ENCODE measurements at regions not wholly inside any gene's neighbourhood (a gene's known extent, or its start where the extent isn't known, plus 50 kb on each side); places are given as distances from the start of the nearest gene placed in this dataset.

- H3K4me1 ChIP-seq (ENCODE audit: control insufficient read depth in 3 of 3, insufficient read depth in 3 of 3, low read length in 3 of 3), result peaks cover 34 to 58% (median 49%) of the 10 kb centered on the region in 3 donors
- H3K4me3 ChIP-seq (ENCODE audit: low read length in 3 of 3), result no peak overlapping the region
- H3K9me3 ChIP-seq (ENCODE audit: control insufficient read depth in 3 of 3, low read length in 3 of 3), result no peaks in the 10 kb centered on the region
- no peak overlapping the region for H3K9ac ChIP-seq (ENCODE audit: low read depth in 1 of 3, low read length in 3 of 3)
- H3K36me3 ChIP-seq (ENCODE audit: control insufficient read depth in 3 of 3, insufficient read depth in 3 of 3, low read length in 3 of 3), result no peaks in the 10 kb centered on the region
- no peaks in the 10 kb centered on the region for H3K27me3 ChIP-seq (ENCODE audit: control insufficient read depth in 3 of 3, insufficient read depth in 3 of 3, low read length in 3 of 3)
- H3K27ac ChIP-seq (ENCODE audit: low read depth, low read length), result no peak overlapping the region
Measured at GRCh38 chr15:70197945-70198361, 100.2 kb upstream of the TLE3 start.

DNA sequence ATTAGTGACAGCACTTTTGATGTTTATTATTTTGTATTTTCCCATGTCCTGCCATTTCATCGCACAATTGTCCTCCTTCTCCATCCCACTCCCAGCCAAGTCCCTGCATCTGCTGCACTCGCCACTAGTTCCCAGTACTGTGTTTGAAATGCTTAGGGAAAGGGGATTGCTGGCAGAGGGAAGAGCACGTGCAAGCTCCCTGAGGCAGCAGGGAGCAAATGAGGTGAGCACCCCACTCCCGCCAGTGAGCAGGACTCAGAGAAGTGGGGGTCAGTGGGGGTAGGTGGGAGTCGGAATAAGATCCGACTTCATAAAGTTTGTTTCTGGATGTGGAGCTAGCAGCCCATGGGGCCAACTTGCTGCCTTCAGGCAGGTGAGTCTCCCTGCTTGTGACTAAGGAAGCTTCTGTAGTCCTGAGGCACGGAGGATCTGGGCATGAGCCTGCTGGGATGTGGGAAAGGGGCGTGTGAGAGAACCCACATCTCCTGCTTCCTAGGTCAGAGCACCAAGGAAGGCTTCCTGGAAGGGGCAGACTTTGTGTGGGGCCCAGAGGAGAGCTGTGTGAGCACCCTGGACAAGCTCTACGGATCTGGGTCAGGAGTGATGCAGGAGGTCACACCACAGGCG is 99.7 kb upstream of the TLE3 start:
- Histone ChIP-seq H3K27me3 (ENCODE audit: control insufficient read depth in 3 of 3, insufficient read depth in 3 of 3, low read length in 3 of 3) (no peaks in the 10 kb centered on the region), H3K9ac (ENCODE audit: low read depth in 1 of 3, low read length in 3 of 3) (peak overlapping the region in 2 of 3 donors; percentile 0 to 54), H3K4me1 (ENCODE audit: control insufficient read depth in 3 of 3, insufficient read depth in 3 of 3, low read length in 3 of 3) (peaks cover 34 to 58% (median 47%) of the 10 kb centered on the region in 3 donors), H3K9me3 (ENCODE audit: control insufficient read depth in 3 of 3, low read length in 3 of 3) (no peaks in the 10 kb centered on the region), H3K4me3 (ENCODE audit: low read length in 3 of 3) (no peak overlapping the region), H3K27ac (ENCODE audit: low read depth, low read length) (peak overlapping the region; percentile 87), H3K36me3 (ENCODE audit: control insufficient read depth in 3 of 3, insufficient read depth in 3 of 3, low read length in 3 of 3) (no peaks in the 10 kb centered on the region)

- peak overlapping the region in 2 of 3 donors; percentile 41 to 52 for H3K4me3 ChIP-seq (ENCODE audit: low read length in 3 of 3)
- H3K27ac ChIP-seq (ENCODE audit: low read depth, low read length), result peak overlapping the region; percentile 87
- H3K4me1 ChIP-seq (ENCODE audit: control insufficient read depth in 3 of 3, insufficient read depth in 3 of 3, low read length in 3 of 3), result peaks cover 34 to 58% (median 47%) of the 10 kb centered on the region in 3 donors
- H3K36me3 ChIP-seq (ENCODE audit: control insufficient read depth in 3 of 3, insufficient read depth in 3 of 3, low read length in 3 of 3), result no peaks in the 10 kb centered on the region
- peak overlapping the region; percentile 58 to 86 (median 69) for H3K9ac ChIP-seq (ENCODE audit: low read depth in 1 of 3, low read length in 3 of 3)
- no peaks in the 10 kb centered on the region for H3K9me3 ChIP-seq (ENCODE audit: control insufficient read depth in 3 of 3, low read length in 3 of 3)
- H3K27me3 ChIP-seq (ENCODE audit: control insufficient read depth in 3 of 3, insufficient read depth in 3 of 3, low read length in 3 of 3), result no peaks in the 10 kb centered on the region
Measured at GRCh38 chr15:70196372-70197316, 98.9 kb upstream of the TLE3 start.

- Histone ChIP-seq H3K9me3 (ENCODE audit: control insufficient read depth in 3 of 3, low read length in 3 of 3) (no peaks in the 10 kb centered on the region), H3K4me1 (ENCODE audit: control insufficient read depth in 3 of 3, insufficient read depth in 3 of 3, low read length in 3 of 3) (peaks cover 30 to 52% (median 41%) of the 10 kb centered on the region in 3 donors), H3K36me3 (ENCODE audit: control insufficient read depth in 3 of 3, insufficient read depth in 3 of 3, low read length in 3 of 3) (no peaks in the 10 kb centered on the region), H3K4me3 (ENCODE audit: low read length in 3 of 3) (peak overlapping the region in 1 of 3 donors; percentile 52), H3K27ac (ENCODE audit: low read depth, low read length) (peak overlapping the region; percentile 87), H3K9ac (ENCODE audit: low read depth in 1 of 3, low read length in 3 of 3) (peak overlapping the region; percentile 67 to 86 (median 79)), H3K27me3 (ENCODE audit: control insufficient read depth in 3 of 3, insufficient read depth in 3 of 3, low read length in 3 of 3) (no peaks in the 10 kb centered on the region)
Measured at GRCh38 chr15:70195587-70196305, 98.0 kb upstream of the TLE3 start.

DNA sequence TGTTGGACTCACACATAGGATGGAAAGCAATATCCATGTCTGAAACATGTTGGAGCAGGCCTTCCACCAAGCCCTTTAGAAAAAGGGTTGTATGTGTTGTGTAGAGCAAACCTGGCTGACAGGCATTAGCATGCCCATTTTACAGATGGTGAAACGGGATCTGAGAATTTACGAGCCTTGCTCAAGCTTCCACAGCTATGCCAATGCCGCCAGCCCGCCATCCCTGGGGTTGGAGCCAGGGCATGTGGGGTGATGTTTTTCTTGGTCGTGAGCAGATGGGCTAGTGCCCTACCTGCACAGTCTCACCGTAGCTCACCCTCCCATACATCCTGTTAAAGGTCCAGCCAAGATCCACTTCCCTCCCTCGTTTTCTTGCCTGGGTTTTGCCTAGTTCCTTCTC is 97.5 kb upstream of the TLE3 start:
- Histone ChIP-seq H3K9me3 (ENCODE audit: control insufficient read depth in 3 of 3, low read length in 3 of 3) (no peaks in the 10 kb centered on the region), H3K27me3 (ENCODE audit: control insufficient read depth in 3 of 3, insufficient read depth in 3 of 3, low read length in 3 of 3) (no peaks in the 10 kb centered on the region), H3K4me1 (ENCODE audit: control insufficient read depth in 3 of 3, insufficient read depth in 3 of 3, low read length in 3 of 3) (peaks cover 28 to 46% (median 36%) of the 10 kb centered on the region in 3 donors), H3K4me3 (ENCODE audit: low read length in 3 of 3) (peak overlapping the region in 1 of 3 donors; percentile 45), H3K36me3 (ENCODE audit: control insufficient read depth in 3 of 3, insufficient read depth in 3 of 3, low read length in 3 of 3) (no peaks in the 10 kb centered on the region), H3K27ac (ENCODE audit: low read depth, low read length) (peak overlapping the region; percentile 87), H3K9ac (ENCODE audit: low read depth in 1 of 3, low read length in 3 of 3) (peak overlapping the region; percentile 67 to 86 (median 79))

DNA sequence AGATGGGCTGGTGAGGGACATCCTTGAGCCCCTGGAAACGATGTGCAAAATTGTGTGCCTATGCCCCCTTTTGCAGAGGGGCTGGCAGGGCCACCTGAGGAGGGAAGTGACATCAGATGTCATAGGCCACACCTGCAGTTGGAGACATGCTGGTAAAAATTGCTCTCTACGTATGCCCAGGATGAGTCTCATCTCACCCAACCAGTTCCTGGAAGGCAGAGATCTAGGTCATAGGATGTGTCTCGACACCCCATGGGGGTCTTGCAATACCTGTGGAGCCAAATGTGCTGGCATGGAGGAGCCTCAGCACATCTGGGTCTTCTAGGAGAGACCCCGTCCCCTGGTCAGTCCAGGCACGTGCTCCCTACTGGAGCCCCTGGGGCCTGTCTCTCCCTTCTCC is 96.5 kb upstream of the TLE3 start:
- no peaks in the 10 kb centered on the region for H3K36me3 ChIP-seq (ENCODE audit: control insufficient read depth in 3 of 3, insufficient read depth in 3 of 3, low read length in 3 of 3)

DNA sequence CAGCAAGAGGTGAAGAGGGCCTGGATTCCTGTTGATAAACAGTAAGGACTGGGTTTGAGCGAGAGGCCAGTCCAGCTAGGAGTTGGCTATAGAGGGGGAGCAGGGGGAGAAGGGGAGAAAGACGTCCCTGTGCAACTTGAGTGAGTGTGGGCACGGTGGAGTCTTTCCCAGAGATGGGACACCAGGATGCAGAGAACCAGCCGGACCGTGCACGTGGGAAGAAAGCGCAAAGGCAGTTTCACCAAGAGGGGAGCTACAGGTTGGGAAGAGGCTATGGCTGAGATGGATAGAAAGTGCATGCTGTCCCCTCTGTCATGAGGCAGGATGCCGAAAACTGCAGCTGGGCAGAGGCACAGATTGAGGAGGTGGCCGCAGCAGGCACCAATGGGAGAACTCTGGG is 96.0 kb upstream of the TLE3 start:
- no peaks in the 10 kb centered on the region for H3K27me3 ChIP-seq (ENCODE audit: control insufficient read depth in 3 of 3, insufficient read depth in 3 of 3, low read length in 3 of 3)
- H3K4me3 ChIP-seq (ENCODE audit: low read length in 3 of 3), result no peak overlapping the region
- peaks cover 28 to 44% (median 36%) of the 10 kb centered on the region in 3 donors for H3K4me1 ChIP-seq (ENCODE audit: control insufficient read depth in 3 of 3, insufficient read depth in 3 of 3, low read length in 3 of 3)
- H3K9me3 ChIP-seq (ENCODE audit: control insufficient read depth in 3 of 3, low read length in 3 of 3), result no peaks in the 10 kb centered on the region
- no peak overlapping the region for H3K27ac ChIP-seq (ENCODE audit: low read depth, low read length)
- H3K9ac ChIP-seq (ENCODE audit: low read depth in 1 of 3, low read length in 3 of 3), result peak overlapping the region in 1 of 3 donors; percentile 26
- no peaks in the 10 kb centered on the region for H3K36me3 ChIP-seq (ENCODE audit: control insufficient read depth in 3 of 3, insufficient read depth in 3 of 3, low read length in 3 of 3)

More for the DNA sequence above, 96.5 kb upstream of the TLE3 start:
- Histone ChIP-seq H3K9ac (ENCODE audit: low read depth in 1 of 3, low read length in 3 of 3) (no peak overlapping the region), H3K27ac (ENCODE audit: low read depth, low read length) (no peak overlapping the region), H3K27me3 (ENCODE audit: control insufficient read depth in 3 of 3, insufficient read depth in 3 of 3, low read length in 3 of 3) (no peaks in the 10 kb centered on the region), H3K4me1 (ENCODE audit: control insufficient read depth in 3 of 3, insufficient read depth in 3 of 3, low read length in 3 of 3) (peaks cover 28 to 44% (median 36%) of the 10 kb centered on the region in 3 donors), H3K9me3 (ENCODE audit: control insufficient read depth in 3 of 3, low read length in 3 of 3) (no peaks in the 10 kb centered on the region), H3K4me3 (ENCODE audit: low read length in 3 of 3) (no peak overlapping the region)

- Histone ChIP-seq H3K9ac (ENCODE audit: low read depth in 1 of 3, low read length in 3 of 3) (no peak overlapping the region), H3K27me3 (ENCODE audit: control insufficient read depth in 3 of 3, insufficient read depth in 3 of 3, low read length in 3 of 3) (peaks cover 0 to 3% (median 0%) of the 10 kb centered on the region in 3 donors), H3K4me3 (ENCODE audit: low read length in 3 of 3) (no peak overlapping the region), H3K36me3 (ENCODE audit: control insufficient read depth in 3 of 3, insufficient read depth in 3 of 3, low read length in 3 of 3) (no peaks in the 10 kb centered on the region), H3K4me1 (ENCODE audit: control insufficient read depth in 3 of 3, insufficient read depth in 3 of 3, low read length in 3 of 3) (peaks cover 32 to 37% (median 33%) of the 10 kb centered on the region in 3 donors), H3K9me3 (ENCODE audit: control insufficient read depth in 3 of 3, low read length in 3 of 3) (no peaks in the 10 kb centered on the region), H3K27ac (ENCODE audit: low read depth, low read length) (no peak overlapping the region)
Measured at GRCh38 chr15:70192490-70192889, 94.8 kb upstream of the TLE3 start.

- Histone ChIP-seq H3K9ac (ENCODE audit: low read depth in 1 of 3, low read length in 3 of 3) (no peak overlapping the region), H3K9me3 (ENCODE audit: control insufficient read depth in 3 of 3, low read length in 3 of 3) (no peaks in the 10 kb centered on the region), H3K27me3 (ENCODE audit: control insufficient read depth in 3 of 3, insufficient read depth in 3 of 3, low read length in 3 of 3) (peaks cover 0 to 3% (median 0%) of the 10 kb centered on the region in 3 donors)
Measured at GRCh38 chr15:70192041-70192440, 94.3 kb upstream of the TLE3 start.

More at GRCh38 chr15:70192041-70192440, 94.3 kb upstream of the TLE3 start:
- Histone ChIP-seq H3K4me1 (ENCODE audit: control insufficient read depth in 3 of 3, insufficient read depth in 3 of 3, low read length in 3 of 3) (peaks cover 28 to 33% (median 28%) of the 10 kb centered on the region in 3 donors), H3K4me3 (ENCODE audit: low read length in 3 of 3) (no peak overlapping the region), H3K36me3 (ENCODE audit: control insufficient read depth in 3 of 3, insufficient read depth in 3 of 3, low read length in 3 of 3) (no peaks in the 10 kb centered on the region), H3K27ac (ENCODE audit: low read depth, low read length) (no peak overlapping the region)

Measured in skeletal muscle tissue (tissue), 3 donors.